C4-2B (cell line): ENCODE measurements at regions not wholly inside any gene's neighbourhood (a gene's known extent, or its start where the extent isn't known, plus 50 kb on each side); places are given as distances from the start of the nearest gene placed in this dataset.

Experiments used
- ZFX ChIP-seq: fragments of 450-650 bp; IDR thresholded peaks from 2 replicates; pipeline ENCODE4 v1.6.1; 2017
- TF ChIP-seq, protein P1 (sequence below): fragments of 450-650 bp; conservative IDR thresholded peaks from 2 replicates; pipeline ENCODE4 v1.5.1; 2017; ENCODE audit warnings: mild to moderate bottlenecking

- TF ChIP-seq, protein P1, sequence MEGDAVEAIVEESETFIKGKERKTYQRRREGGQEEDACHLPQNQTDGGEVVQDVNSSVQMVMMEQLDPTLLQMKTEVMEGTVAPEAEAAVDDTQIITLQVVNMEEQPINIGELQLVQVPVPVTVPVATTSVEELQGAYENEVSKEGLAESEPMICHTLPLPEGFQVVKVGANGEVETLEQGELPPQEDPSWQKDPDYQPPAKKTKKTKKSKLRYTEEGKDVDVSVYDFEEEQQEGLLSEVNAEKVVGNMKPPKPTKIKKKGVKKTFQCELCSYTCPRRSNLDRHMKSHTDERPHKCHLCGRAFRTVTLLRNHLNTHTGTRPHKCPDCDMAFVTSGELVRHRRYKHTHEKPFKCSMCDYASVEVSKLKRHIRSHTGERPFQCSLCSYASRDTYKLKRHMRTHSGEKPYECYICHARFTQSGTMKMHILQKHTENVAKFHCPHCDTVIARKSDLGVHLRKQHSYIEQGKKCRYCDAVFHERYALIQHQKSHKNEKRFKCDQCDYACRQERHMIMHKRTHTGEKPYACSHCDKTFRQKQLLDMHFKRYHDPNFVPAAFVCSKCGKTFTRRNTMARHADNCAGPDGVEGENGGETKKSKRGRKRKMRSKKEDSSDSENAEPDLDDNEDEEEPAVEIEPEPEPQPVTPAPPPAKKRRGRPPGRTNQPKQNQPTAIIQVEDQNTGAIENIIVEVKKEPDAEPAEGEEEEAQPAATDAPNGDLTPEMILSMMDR = no peak
- no peak for TF ChIP-seq ZFX
Measured at GRCh38 chr10:3955493-3955892, 170.5 kb upstream of the KLF6 start.
